ENCODE measurements at regions not wholly inside any gene's neighbourhood (a gene's known extent, or its start where the extent isn't known, plus 50 kb on each side); places are given as distances from the start of the nearest gene placed in this dataset.

DNA sequence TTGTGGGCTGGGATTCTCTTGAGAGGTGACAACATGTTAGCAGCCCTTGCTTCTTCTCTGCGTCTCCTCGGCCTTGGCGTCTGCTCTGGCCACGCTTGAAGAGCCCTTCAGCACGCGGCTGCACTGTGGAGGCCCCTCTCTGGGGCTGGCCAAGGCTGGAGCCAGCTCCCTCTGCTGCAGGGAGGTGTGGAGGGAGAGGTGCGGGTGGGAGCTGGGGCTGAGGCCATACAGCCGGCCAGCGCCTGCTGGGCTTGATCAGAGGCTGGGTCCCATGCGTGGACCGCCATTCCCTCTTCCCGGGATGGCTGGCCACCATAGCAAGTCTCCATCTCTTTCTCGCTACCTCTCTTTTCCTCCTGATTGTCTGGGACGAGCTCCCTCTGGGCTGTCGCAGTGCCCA is 539.0 kb downstream of the PCDH7 start:
- Histone ChIP-seq H3K56ac (replicated peaks; ENCODE audit: insufficient read length, low read depth, low read length) (no peak overlapping the region), H2BK20ac (ENCODE audit: low read length) (no peak overlapping the region), H3K4ac (replicated peaks; ENCODE audit: insufficient read length, low read depth, low read length) (no peak overlapping the region), H3K4me3 (ENCODE audit: extremely low read depth in 1 of 4, insufficient read depth in 2 of 4, low read depth in 3 of 4, low read length in 4 of 4) (no peak overlapping the region), H3K9ac (replicated peaks in 1 of 4; ENCODE audit: extremely low read depth in 1 of 4, low read depth in 3 of 4, low read length in 3 of 4) (no peak overlapping the region), H2BK12ac (ENCODE audit: low read depth, low read length) (no peak overlapping the region), H3K79me1 (ENCODE audit: low read depth, low read length) (no peaks in the 10 kb centered on the region), H3K4me2 (ENCODE audit: insufficient read depth in 1 of 2, low read depth in 2 of 2, low read length in 2 of 2) (no peak overlapping the region), H2BK120ac (replicated peaks; ENCODE audit: low read depth, low read length) (no peak overlapping the region), H3K27ac (ENCODE audit: low read depth, low read length) (no peak overlapping the region), H2BK15ac (ENCODE audit: low read length) (no peak overlapping the region), H2AK5ac (ENCODE audit: low read depth, low read length) (no peak overlapping the region), H3K27me3 (replicated peaks in 1 of 4; ENCODE audit: control insufficient read depth in 3 of 4, extremely low read depth in 1 of 4, insufficient read depth in 3 of 4, low read length in 3 of 4) (no peaks in the 10 kb centered on the region), H4K8ac (ENCODE audit: extremely low read depth, insufficient read depth, low read length) (no peak overlapping the region), H3K14ac (ENCODE audit: insufficient read length) (no peak overlapping the region), H3K9me3 (ENCODE audit: insufficient read depth in 2 of 2, low read depth in 1 of 2, low read length in 1 of 2) (peaks cover 0 to 7% of the 10 kb centered on the region in 2 experiments; a peak in 2 of 4 replicates), H3K18ac (ENCODE audit: extremely low read depth, low read length) (no peak overlapping the region), H4K20me1 (replicated peaks in 1 of 2; ENCODE audit: control insufficient read depth in 1 of 2, insufficient read depth in 2 of 2, low read length in 2 of 2) (no peaks in the 10 kb centered on the region), H3K4me1 (replicated peaks in 1 of 4; ENCODE audit: control insufficient read depth in 3 of 4, insufficient read depth in 4 of 4, low read length in 3 of 4) (no peaks in the 10 kb centered on the region), H3K23me2 (ENCODE audit: low read depth, low read length) (no peaks in the 10 kb centered on the region), H4K91ac (replicated peaks; ENCODE audit: insufficient read length, low read length) (no peak overlapping the region), H3K36me3 (ENCODE audit: control insufficient read depth in 2 of 4, insufficient read depth in 4 of 4, low read length in 3 of 4) (no peaks in the 10 kb centered on the region), H2BK5ac (ENCODE audit: low read depth, low read length) (no peak overlapping the region), H3K79me2 (ENCODE audit: control insufficient read depth in 1 of 2, insufficient read depth in 2 of 2, low read length in 2 of 2) (no peaks in the 10 kb centered on the region), H3K23ac (ENCODE audit: insufficient read length) (no peak overlapping the region), H4K5ac (ENCODE audit: insufficient read length, low read depth, low read length) (no peak overlapping the region), H2AFZ (ENCODE audit: low read length) (no peak overlapping the region)
- FAIRE-seq (no peak), DNase-seq (ENCODE audit: low read depth in 1 of 2, low spot score in 2 of 2) (no peak)
- WGBS, 2 experiments (ENCODE audit: extremely low coverage in 1 of 2, insufficient coverage in 1 of 2, insufficient read length in 1 of 2, insufficient replicate concordance in 2 of 2, low coverage in 1 of 2, low lambda C conversion rate in 2 of 2, missing lambda C conversion rate in 1 of 2): 95% methylated on average over 15 of the region's 15 CpGs; no CpG with 5 or more reads in 1 of the 2 experiments
- ChIA-PET POLR2A (ENCODE audit: partially characterized antibody) (no interaction called here), CTCF (ENCODE audit: partially characterized antibody) (no interaction called here)
- TF ChIP-seq YY1 (IDR thresholded peaks at IDR 0.05; ENCODE audit: low read depth, low read length) (no peak), EZH2 (IDR thresholded peaks at IDR 0.05; ENCODE audit: low read depth, low read length, severe bottlenecking) (no peak), TBP (IDR thresholded peaks at IDR 0.05; ENCODE audit: low read depth, low read length) (no peak), CEBPB (IDR thresholded peaks at IDR 0.05; ENCODE audit: low read depth, low read length) (no peak), SIN3A (conservative IDR thresholded peaks at IDR 0.05 in 1 of 2, IDR thresholded peaks at IDR 0.05 in 1 of 2; ENCODE audit: low read depth in 1 of 2, low read length in 2 of 2) (no peak), CBX5 (IDR thresholded peaks at IDR 0.05; ENCODE audit: low read depth, low read length) (no peak), JUND (IDR thresholded peaks at IDR 0.05; ENCODE audit: low read length) (no peak)
- TF ChIP-seq, protein P1, sequence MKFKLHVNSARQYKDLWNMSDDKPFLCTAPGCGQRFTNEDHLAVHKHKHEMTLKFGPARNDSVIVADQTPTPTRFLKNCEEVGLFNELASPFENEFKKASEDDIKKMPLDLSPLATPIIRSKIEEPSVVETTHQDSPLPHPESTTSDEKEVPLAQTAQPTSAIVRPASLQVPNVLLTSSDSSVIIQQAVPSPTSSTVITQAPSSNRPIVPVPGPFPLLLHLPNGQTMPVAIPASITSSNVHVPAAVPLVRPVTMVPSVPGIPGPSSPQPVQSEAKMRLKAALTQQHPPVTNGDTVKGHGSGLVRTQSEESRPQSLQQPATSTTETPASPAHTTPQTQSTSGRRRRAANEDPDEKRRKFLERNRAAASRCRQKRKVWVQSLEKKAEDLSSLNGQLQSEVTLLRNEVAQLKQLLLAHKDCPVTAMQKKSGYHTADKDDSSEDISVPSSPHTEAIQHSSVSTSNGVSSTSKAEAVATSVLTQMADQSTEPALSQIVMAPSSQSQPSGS (IDR thresholded peaks at IDR 0.05; ENCODE audit: low read length): no peak
